Endothelial cell of umbilical vein (primary cell): ENCODE measurements at regions not wholly inside any gene's neighbourhood (a gene's known extent, or its start where the extent isn't known, plus 50 kb on each side); places are given as distances from the start of the nearest gene placed in this dataset.

Experiments used
- BruUV-seq: library from RNA; stranded (reverse); fragments of 400-500 nt; replicated peaks from 2 replicates; lab custom pipeline; 2021; lab: Mats Ljungman, UMichigan
- CTCF ChIA-PET: fragments of 300-600, 350-600 bp; sonication (Branson Sonifier 250); formaldehyde crosslinking; loops from one replicate; lab custom pipeline; 2021; ENCODE audit warnings: antibody characterized with exemption, inconsistent platforms; lab: Charles Lee
- POLR2A ChIA-PET: fragments of 300-600, 350-600 bp; sonication (Branson Sonifier 250); formaldehyde crosslinking; loops from one replicate; lab custom pipeline; 2021; ENCODE audit warnings: antibody characterized with exemption, inconsistent platforms; lab: Charles Lee
- DNase-seq: peaks from one replicate; pipeline ENCODE4 v3.0.0-alpha.2; 2011; ENCODE audit warnings: low read depth, low spot score
- FAIRE-seq: peaks from 2 replicates; lab custom pipeline; 2011; peaks lifted over from hg19 to GRCh38; lab: Jason Lieb, UNC
- H2AFZ ChIP-seq: 2 replicates; pipeline ENCODE4 v1.6.0; 2012; ENCODE audit warnings: low read depth, low read length, control low read depth, inconsistent platforms
- H3K27ac ChIP-seq: 2 replicates; pipeline ENCODE4 v1.5.1; 2011; ENCODE audit warnings: low read depth, mild to moderate bottlenecking, control low read depth, low read length, moderate library complexity; ENCODE audit not compliant: insufficient read depth
- H3K27me3 ChIP-seq, 2 experiments: 2 replicates each; pipeline versions ENCODE4 v1.6.0 to v1.6.1; 2011; ENCODE audit warnings: low read length in 2 of 2, mixed read lengths in 1 of 2; ENCODE audit not compliant: control insufficient read depth in 2 of 2, insufficient read depth in 2 of 2
- H3K36me3 ChIP-seq, 2 experiments: 2 replicates in 1 of 2; 3 replicates in 1 of 2; pipeline ENCODE4 v1.5.1; 2011; ENCODE audit warnings: low read length in 2 of 2, mild to moderate bottlenecking in 1 of 2, moderate library complexity in 1 of 2; ENCODE audit not compliant: control insufficient read depth in 2 of 2, insufficient read depth in 2 of 2; ENCODE audit errors: extremely low read depth in 1 of 2
- H3K4me1 ChIP-seq: 3 replicates; pipeline ENCODE4 v1.5.1; 2011; ENCODE audit warnings: mild to moderate bottlenecking, low read length; ENCODE audit not compliant: control insufficient read depth, insufficient read depth; ENCODE audit errors: extremely low read depth
- H3K4me2 ChIP-seq: 2 replicates; pipeline ENCODE4 v1.6.1; 2011; ENCODE audit warnings: low read length, control low read depth, mixed read lengths; ENCODE audit not compliant: insufficient read depth
- H3K4me3 ChIP-seq, 3 experiments: fragments of 200-600 bp in 1 of 3; sonication (generic), shearing (Covaris generic) in 1 of 3; replicated peaks in 1 of 3; 2 replicates each; pipeline ENCODE4 v1.5.1; 2011 to 2016; ENCODE audit warnings: control low read depth in 3 of 3, low read length in 3 of 3, mild to moderate bottlenecking in 2 of 3, inconsistent platforms in 1 of 3, low read depth in 1 of 3, moderate library complexity in 1 of 3; ENCODE audit not compliant: insufficient read depth in 1 of 3
- H3K79me2 ChIP-seq: 2 replicates; pipeline ENCODE4 v1.6.0; 2012; ENCODE audit warnings: low read length, inconsistent platforms; ENCODE audit not compliant: control insufficient read depth, insufficient read depth
- H3K9ac ChIP-seq: replicated peaks from 2 replicates; pipeline ENCODE3; 2011; ENCODE audit warnings: low read length, control low read depth; ENCODE audit not compliant: insufficient read depth; ENCODE audit errors: extremely low read depth
- H3K9me1 ChIP-seq: replicated peaks from 3 replicates; pipeline ENCODE4 v1.6.0; 2011; ENCODE audit warnings: mild to moderate bottlenecking, low read length; ENCODE audit not compliant: control insufficient read depth, insufficient read depth; ENCODE audit errors: extremely low read depth
- H3K9me3 ChIP-seq: replicated peaks from 2 replicates; pipeline ENCODE4 v1.5.1; 2012; ENCODE audit warnings: low read length, inconsistent platforms; ENCODE audit not compliant: control insufficient read depth, insufficient read depth
- H4K20me1 ChIP-seq: replicated peaks from 2 replicates; pipeline ENCODE3; 2011; ENCODE audit warnings: mild to moderate bottlenecking, low read length; ENCODE audit not compliant: control insufficient read depth, insufficient read depth; ENCODE audit errors: extremely low read depth
- CTCF ChIP-seq, 2 donors: IDR thresholded peaks; 1 replicate in 1 of 2; 2 replicates in 1 of 2; pipeline ENCODE4 v1.5.1; 2011; ENCODE audit warnings: low read length in 2 of 2, mild to moderate bottlenecking in 2 of 2, moderate library complexity in 2 of 2, control low read depth in 1 of 2, inconsistent platforms in 1 of 2, low read depth in 1 of 2; ENCODE audit not compliant: insufficient read depth in 1 of 2; ENCODE audit errors: extremely low read depth in 1 of 2
- EZH2 ChIP-seq: IDR thresholded peaks from 2 replicates; pipeline ENCODE4 v1.6.1; 2012; ENCODE audit warnings: borderline replicate concordance, low read depth, mild to moderate bottlenecking, moderate library complexity, low read length, inconsistent platforms; ENCODE audit not compliant: severe bottlenecking
- JUN ChIP-seq: IDR thresholded peaks from 2 replicates; pipeline ENCODE4 v1.6.1; 2011; ENCODE audit warnings: borderline replicate concordance, low read depth; ENCODE audit not compliant: insufficient read length, insufficient read depth
- MAX ChIP-seq: IDR thresholded peaks from 2 replicates; pipeline ENCODE4 v1.6.1; 2011; ENCODE audit not compliant: insufficient read depth, insufficient read length
- MYC ChIP-seq: IDR thresholded peaks from one replicate; pipeline ENCODE4 v1.6.1; 2011; ENCODE audit warnings: mild to moderate bottlenecking, low read depth, low read length
- POLR2AphosphoS5 ChIP-seq: IDR thresholded peaks from 2 replicates; pipeline ENCODE4 v1.6.1; 2012; ENCODE audit warnings: low read depth, mild to moderate bottlenecking, control low read depth, low read length, moderate library complexity; ENCODE audit not compliant: insufficient read depth
- dilution Hi-C: fragments of 300-500 bp; cut with MboI; formaldehyde crosslinking; loops from one replicate; pipeline ENCODE4 v1.15.0; 2019; ENCODE audit warnings: low sequenced_read_pairs; ENCODE audit not compliant: extremely low pct_ligation_motif_present
- intact Hi-C: fragments of 100-400 bp; cut with micrococcal nuclease; formaldehyde crosslinking; loops from one replicate; pipeline ENCODE4 v1.10.0; 2022

- POLR2A ChIA-PET, result interaction anchor here (0.6 kb wide), 1 partner anchor 1119 kb away, joined by 4 read pairs; no protein-coding TSS in a partner anchor
- H3K4me1 ChIP-seq, result no peaks in the 10 kb centered on the region
- H3K79me2 ChIP-seq, result no peaks in the 10 kb centered on the region
- dilution Hi-C loops (no loop called here), intact Hi-C loops (no loop called here)
- no TSS peak for BruUV-seq
- no peak overlapping the region for H2AFZ ChIP-seq
- no peak overlapping the region for H3K4me2 ChIP-seq
- no peaks in the 10 kb centered on the region for H3K36me3 ChIP-seq
- FAIRE-seq (no peak), DNase-seq (no peak)
- H3K9me1 ChIP-seq, result no peaks in the 10 kb centered on the region
- H3K9me3 ChIP-seq, result no peaks in the 10 kb centered on the region
- CTCF ChIA-PET, result no interaction called here
- no peaks in the 10 kb centered on the region for H4K20me1 ChIP-seq
- TF ChIP-seq CTCF (IDR thresholded peaks at IDR 0.05; ENCODE audit: extremely low read depth in 1 of 2, insufficient read depth in 1 of 2, low read depth in 1 of 2, low read length in 2 of 2), result no peak
- no peak overlapping the region for H3K9ac ChIP-seq
- no peaks in the 10 kb centered on the region for H3K27me3 ChIP-seq
- no peak overlapping the region for H3K4me3 ChIP-seq
- H3K27ac ChIP-seq, result no peak overlapping the region
These were observed 104.9 kb downstream of the C11orf87 start for GRCh38 chr11:109526931-109527330.

GRCh38 chr11:109527496-109527895 lies 105.5 kb downstream of the C11orf87 start:
- H3K9ac ChIP-seq, result no peak overlapping the region
- DNase-seq, result no peak
- no peaks in the 10 kb centered on the region for H3K9me3 ChIP-seq
- no peaks in the 10 kb centered on the region for H3K4me1 ChIP-seq
- intact Hi-C loops (no loop called here), dilution Hi-C loops (no loop called here)
- no peak for FAIRE-seq
- no peaks in the 10 kb centered on the region for H4K20me1 ChIP-seq
- H2AFZ ChIP-seq, result no peak overlapping the region
- H3K4me2 ChIP-seq, result no peak overlapping the region
- no TSS peak for BruUV-seq
- CTCF ChIA-PET, result no interaction called here
- H3K27ac ChIP-seq, result no peak overlapping the region
- no peaks in the 10 kb centered on the region for H3K9me1 ChIP-seq
- H3K36me3 ChIP-seq, result no peaks in the 10 kb centered on the region
- no peak overlapping the region for H3K4me3 ChIP-seq
- no peaks in the 10 kb centered on the region for H3K79me2 ChIP-seq
- H3K27me3 ChIP-seq, result no peaks in the 10 kb centered on the region
- no peak for TF ChIP-seq MAX
- no peak for TF ChIP-seq POLR2AphosphoS5
- no peak for TF ChIP-seq MYC
- no peak for TF ChIP-seq EZH2
- no peak for TF ChIP-seq CTCF (IDR thresholded peaks at IDR 0.05; ENCODE audit: extremely low read depth in 1 of 2, insufficient read depth in 1 of 2, low read depth in 1 of 2, low read length in 2 of 2)
- no peak for TF ChIP-seq JUN
- POLR2A ChIA-PET, result no interaction called here
